Esophagus muscularis mucosa (tissue), 4 donors: ENCODE measurements at regions not wholly inside any gene's neighbourhood (a gene's known extent, or its start where the extent isn't known, plus 50 kb on each side); places are given as distances from the start of the nearest gene placed in this dataset.

Source experiments
- EP300 ChIP-seq: sonication (generic); formaldehyde crosslinking; IDR thresholded peaks from one replicate; pipeline ENCODE4 v1.6.1; 2017; ENCODE audit warnings: antibody characterized with exemption
- POLR2A ChIP-seq: fragments of 450-650 bp; IDR thresholded peaks from one replicate; pipeline ENCODE4 v1.6.1; 2017; ENCODE audit warnings: antibody characterized with exemption, moderate library complexity, mild to moderate bottlenecking, low read depth
- POLR2AphosphoS5 ChIP-seq, 2 donors: sonication (generic); formaldehyde crosslinking; IDR thresholded peaks; one replicate each; pipeline ENCODE4 v1.6.1; 2017; ENCODE audit warnings: antibody characterized with exemption in 2 of 2
- TF ChIP-seq, protein P1 (sequence below), 3 experiments: fragments of 200-600 bp in 2 of 3; fragments of 450-650 bp in 1 of 3; sonication (generic) in 2 of 3; IDR thresholded peaks; one replicate each; pipeline ENCODE4 v1.5.1; 2017 to 2019; ENCODE audit warnings: antibody characterized with exemption in 3 of 3, mild to moderate bottlenecking in 2 of 3, moderate library complexity in 1 of 3

DNA sequence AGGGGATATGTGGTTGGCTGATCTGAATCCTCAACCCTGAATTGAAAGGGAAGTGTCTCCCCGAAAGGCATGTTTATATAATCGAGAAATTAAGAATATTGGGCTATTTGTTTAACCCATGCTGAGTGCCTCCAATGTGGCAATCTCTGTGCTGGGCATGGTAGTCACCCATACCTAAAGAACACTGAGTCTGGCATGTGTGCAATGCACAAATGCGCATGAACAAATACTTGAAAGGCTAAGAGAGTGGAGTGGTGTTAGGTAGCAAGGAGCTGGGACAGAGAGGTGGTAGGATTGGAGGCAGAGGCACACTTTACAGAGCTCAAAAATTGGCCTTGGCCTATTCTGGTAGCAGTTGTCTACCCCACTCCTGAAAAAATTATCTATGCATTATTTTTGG lies 645.1 kb upstream of the FAM98A start:
- TF ChIP-seq POLR2A (no peak), POLR2AphosphoS5 (IDR thresholded peaks at IDR 0.05) (no peak), EP300 (no peak)
- TF ChIP-seq, protein P1, sequence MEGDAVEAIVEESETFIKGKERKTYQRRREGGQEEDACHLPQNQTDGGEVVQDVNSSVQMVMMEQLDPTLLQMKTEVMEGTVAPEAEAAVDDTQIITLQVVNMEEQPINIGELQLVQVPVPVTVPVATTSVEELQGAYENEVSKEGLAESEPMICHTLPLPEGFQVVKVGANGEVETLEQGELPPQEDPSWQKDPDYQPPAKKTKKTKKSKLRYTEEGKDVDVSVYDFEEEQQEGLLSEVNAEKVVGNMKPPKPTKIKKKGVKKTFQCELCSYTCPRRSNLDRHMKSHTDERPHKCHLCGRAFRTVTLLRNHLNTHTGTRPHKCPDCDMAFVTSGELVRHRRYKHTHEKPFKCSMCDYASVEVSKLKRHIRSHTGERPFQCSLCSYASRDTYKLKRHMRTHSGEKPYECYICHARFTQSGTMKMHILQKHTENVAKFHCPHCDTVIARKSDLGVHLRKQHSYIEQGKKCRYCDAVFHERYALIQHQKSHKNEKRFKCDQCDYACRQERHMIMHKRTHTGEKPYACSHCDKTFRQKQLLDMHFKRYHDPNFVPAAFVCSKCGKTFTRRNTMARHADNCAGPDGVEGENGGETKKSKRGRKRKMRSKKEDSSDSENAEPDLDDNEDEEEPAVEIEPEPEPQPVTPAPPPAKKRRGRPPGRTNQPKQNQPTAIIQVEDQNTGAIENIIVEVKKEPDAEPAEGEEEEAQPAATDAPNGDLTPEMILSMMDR (IDR thresholded peaks at IDR 0.05), result no peak
